Natural killer cell treated with Interleukin-12 subunit alpha and Interleukin-12 subunit beta and Interleukin-15 and Interleukin-18, amount 100 ng/mL, for 72 hours (primary cell): ENCODE measurements at regions not wholly inside any gene's neighbourhood (a gene's known extent, or its start where the extent isn't known, plus 50 kb on each side); places are given as distances from the start of the nearest gene placed in this dataset.

Experiments used
- ATAC-seq, 2 donors: fragments of 150-1000 bp; cut with Tn5 transposase in 1 of 2; sonication (Bioruptor Pico), chemical (Tn5 transposase) in 1 of 2; 2 replicates each; pipeline ENCODE4 v1.10.0; 2021
- DNase-seq: peaks from one replicate; pipeline ENCODE4 v3.0.0; 2022; ENCODE audit warnings: low spot score
- H3K27ac Mint-ChIP-seq, 2 donors: 1 replicate in 1 of 2; 2 replicates in 1 of 2; pipeline ENCODE4 v1.8.0; 2022; ENCODE audit warnings: mixed read lengths in 2 of 2, mild to moderate bottlenecking in 1 of 2, moderate library complexity in 1 of 2
- H3K27me3 Mint-ChIP-seq, 2 donors: 1 replicate in 1 of 2; 2 replicates in 1 of 2; pipeline ENCODE4 v1.8.0; 2022; ENCODE audit warnings: mixed read lengths in 2 of 2
- H3K36me3 Mint-ChIP-seq: one replicate; pipeline ENCODE4 v1.8.0; 2022; ENCODE audit warnings: mixed read lengths
- H3K4me1 Mint-ChIP-seq, 2 donors: 1 replicate in 1 of 2; 2 replicates in 1 of 2; pipeline ENCODE4 v1.8.0; 2022; ENCODE audit warnings: low read depth in 2 of 2, mixed read lengths in 2 of 2, mild to moderate bottlenecking in 1 of 2
- H3K4me3 Mint-ChIP-seq: one replicate; pipeline ENCODE4 v1.8.0; 2022; ENCODE audit warnings: mixed read lengths
- H3K9me3 Mint-ChIP-seq: 2 replicates; pipeline ENCODE4 v1.8.0; 2022; ENCODE audit warnings: mixed read lengths

DNA sequence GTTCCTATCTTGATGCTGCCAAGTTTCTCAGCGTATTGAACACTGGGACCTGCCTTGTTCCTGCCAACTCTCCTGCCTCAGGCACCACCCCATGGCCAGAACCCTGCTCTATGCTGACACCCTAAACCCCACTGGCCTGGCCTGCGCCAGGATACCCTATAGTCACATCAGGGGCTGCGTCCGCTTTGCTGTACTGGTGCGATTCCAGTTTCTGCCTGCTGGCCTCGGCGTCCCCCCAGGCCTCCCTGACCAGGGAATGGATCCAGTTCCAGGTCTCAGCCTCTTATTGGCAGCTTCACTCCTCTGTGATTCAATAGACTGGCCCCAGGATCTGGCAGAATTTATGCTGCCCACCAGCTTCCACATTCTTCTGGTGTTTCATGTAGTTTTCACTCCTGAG lies 55.0 kb downstream of the GPR6 start:
- Mint-ChIP-seq H3K27me3 (no peaks in the 10 kb centered on the region), H3K4me1 (peaks cover 2 to 6% of the 10 kb centered on the region in 2 donors), H3K27ac (peak overlapping the region in 1 of 2 donors; percentile 13), H3K9me3 (no peaks in the 10 kb centered on the region), H3K36me3 (no peaks in the 10 kb centered on the region), H3K4me3 (no peak overlapping the region)
- ATAC-seq (peak in 1 of 2 donors; percentile 9), DNase-seq (no peak)

DNA sequence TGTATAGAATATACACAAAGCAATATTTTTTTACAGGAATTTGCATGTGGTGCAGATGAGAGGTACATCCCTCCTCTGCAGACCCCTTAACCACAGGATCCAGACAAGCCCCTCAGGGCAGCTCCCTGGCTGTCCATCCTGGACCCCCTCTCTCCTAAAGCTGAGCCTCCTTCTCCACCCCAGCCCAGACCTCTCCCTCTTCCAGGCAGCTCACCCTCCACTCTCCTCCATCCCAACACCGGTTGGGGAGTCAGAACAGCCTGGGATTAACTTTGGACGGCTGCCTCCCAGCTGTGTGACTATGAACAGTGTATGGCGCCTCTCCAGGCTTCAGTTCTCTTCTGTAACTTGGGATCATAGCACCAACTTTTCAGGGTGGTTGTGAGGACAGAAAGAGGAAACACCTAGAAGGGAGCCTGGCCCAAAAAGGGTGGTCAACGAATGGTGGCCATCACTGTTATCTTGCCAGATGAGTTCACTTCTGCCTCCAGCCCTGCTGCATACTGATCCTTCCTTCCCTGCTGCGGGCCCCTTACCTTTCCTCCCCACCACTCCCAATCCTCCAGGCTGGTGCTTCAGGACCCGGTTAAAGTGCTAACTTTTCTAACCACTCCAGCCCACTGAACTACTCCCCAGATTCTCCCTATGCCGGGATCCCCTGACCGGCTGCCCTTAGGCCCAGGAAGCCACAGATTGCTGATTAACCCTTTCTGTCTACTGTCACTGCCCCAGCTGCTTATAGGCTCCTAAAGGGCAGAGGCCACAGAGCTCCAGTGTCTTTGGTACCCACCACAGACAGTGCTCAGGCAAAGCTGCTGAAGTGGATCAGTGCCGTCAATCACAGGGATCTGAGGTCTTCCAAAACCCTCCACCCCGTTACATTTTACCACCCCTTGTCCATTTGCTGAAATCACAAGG lies 55.9 kb downstream of the GPR6 start:
- peak overlapping the region in 1 of 2 donors; percentile 13 for H3K27ac Mint-ChIP-seq
- no peaks in the 10 kb centered on the region for H3K27me3 Mint-ChIP-seq
- no peaks in the 10 kb centered on the region for H3K36me3 Mint-ChIP-seq
- ATAC-seq (peak; percentile 20 to 32), DNase-seq (no peak)
- no peaks in the 10 kb centered on the region for H3K9me3 Mint-ChIP-seq
- no peak overlapping the region for H3K4me3 Mint-ChIP-seq
- H3K4me1 Mint-ChIP-seq: peaks cover 5 to 8% of the 10 kb centered on the region in 2 donors

DNA sequence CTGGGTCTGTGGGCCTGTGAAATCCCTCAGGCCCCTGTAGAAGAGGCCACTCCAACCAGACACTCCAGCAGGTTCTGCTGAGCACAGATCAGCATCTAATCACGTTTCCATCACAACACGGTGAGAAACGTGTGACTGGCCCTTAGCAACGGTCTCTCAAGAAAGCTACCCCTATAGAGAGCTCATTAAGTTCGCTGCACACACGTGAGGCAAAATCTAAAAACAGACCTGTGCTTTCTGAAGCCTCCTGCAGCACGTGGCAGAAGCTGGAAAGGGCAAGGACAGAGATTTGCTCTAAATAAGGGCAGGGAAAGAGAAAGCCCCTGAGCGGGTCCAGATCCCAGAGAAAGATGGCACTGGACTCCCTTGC lies 56.5 kb downstream of the GPR6 start:
- Mint-ChIP-seq H3K4me1 (peaks cover 11 to 14% of the 10 kb centered on the region in 2 donors), H3K4me3 (no peak overlapping the region), H3K27me3 (no peaks in the 10 kb centered on the region), H3K9me3 (no peaks in the 10 kb centered on the region), H3K36me3 (no peaks in the 10 kb centered on the region), H3K27ac (no peak overlapping the region)
- DNase-seq (no peak), ATAC-seq (no peak)

DNA sequence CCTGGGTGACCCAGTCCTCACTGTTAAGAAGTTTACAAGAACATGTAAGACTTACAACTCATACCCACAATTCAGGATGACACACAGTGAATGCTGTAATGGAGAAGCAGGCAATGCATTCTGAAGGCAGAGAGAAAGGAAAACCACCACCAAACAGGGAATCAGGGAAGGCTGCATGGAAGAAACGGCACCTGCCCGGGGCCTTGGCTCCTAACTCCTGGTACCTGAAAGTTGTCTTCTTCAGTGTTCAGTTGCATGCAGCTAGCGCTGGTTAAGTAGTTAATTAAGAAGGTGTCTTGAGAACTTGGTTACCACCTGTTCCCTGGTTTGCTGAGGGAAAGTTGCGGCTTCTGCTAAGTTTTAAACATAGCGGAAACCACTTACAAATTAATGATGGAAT lies 57.2 kb downstream of the GPR6 start:
- Mint-ChIP-seq H3K36me3 (no peaks in the 10 kb centered on the region), H3K27me3 (no peaks in the 10 kb centered on the region), H3K4me1 (peaks cover 16 to 20% of the 10 kb centered on the region in 2 donors), H3K27ac (peak overlapping the region in 1 of 2 donors; percentile 35), H3K9me3 (no peaks in the 10 kb centered on the region), H3K4me3 (no peak overlapping the region)
- DNase-seq (no peak), ATAC-seq (no peak)

DNA sequence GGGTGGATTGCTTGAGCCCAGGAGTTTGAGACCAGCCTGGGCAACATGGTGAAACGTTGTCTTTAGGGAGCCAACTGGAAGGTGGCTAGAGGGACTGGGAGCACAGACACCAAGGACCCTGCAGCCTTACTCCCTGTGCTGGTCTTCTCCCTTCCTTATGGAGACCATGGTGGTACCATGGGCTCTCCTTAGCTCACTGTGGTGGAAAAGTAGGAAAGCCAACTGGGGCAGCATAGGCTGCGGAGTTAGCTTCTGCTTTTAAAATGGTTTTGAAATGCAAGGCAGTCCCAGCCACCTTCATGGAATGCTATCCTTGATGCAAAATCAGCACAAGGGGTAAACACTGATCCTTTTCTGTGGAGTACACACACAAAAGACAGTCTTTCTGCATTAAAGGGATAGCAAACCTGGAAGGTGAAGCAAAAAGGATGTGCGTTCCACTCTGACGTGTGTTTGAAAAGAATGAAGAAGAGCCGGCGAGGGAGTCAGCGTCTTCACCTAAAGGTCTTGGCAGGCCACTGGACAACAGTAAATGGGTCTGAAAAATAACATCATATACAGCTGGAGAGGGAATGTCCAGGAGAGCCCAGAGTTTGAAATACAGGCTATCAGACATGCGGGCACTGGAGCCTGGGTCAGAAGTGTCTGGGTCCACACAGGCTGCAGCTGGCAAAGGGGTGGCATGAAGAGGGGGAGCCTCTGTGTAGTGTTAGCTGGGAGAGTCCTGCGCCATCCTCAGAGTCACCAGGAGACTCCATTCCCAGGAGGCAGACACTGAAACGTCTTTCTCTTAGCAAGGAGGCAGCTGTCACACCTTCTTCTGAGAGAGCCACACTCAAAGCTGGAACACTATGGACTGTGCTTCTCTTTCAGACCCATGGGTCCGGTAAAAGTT lies 58.5 kb downstream of the GPR6 start:
- Mint-ChIP-seq H3K9me3 (no peaks in the 10 kb centered on the region), H3K27me3 (no peaks in the 10 kb centered on the region), H3K4me1 (peaks cover 16 to 20% of the 10 kb centered on the region in 2 donors), H3K36me3 (no peaks in the 10 kb centered on the region), H3K4me3 (no peak overlapping the region), H3K27ac (peak overlapping the region in 1 of 2 donors; percentile 24)
- no peak for ATAC-seq
- DNase-seq: no peak

DNA sequence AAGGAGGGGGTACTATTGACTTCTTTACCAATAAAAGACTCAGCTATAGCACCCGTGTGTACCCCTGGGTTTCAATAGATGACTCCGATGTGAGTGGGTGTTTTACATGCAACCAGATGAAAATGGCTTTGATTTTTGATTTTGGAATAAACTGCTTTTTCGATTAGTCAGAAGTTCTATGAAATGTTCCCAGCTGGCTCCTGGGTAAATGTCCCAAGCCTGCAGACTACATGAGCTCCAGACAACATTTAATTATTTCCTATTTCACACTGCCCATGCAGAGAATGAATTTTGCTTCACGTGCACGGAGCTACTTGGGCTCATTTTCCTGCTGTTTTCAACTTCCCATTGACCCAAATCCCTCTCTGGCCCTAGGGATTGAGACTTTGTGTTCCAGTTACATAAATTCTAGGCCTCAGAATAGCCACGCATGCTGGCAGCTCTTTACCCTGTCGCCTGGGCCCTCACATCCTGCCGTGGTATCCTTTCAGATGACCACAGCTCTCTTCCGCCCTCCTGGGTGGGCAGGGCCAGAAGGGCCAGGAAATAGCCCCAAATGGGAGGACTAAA lies 59.7 kb downstream of the GPR6 start:
- DNase-seq (no peak), ATAC-seq (no peak)
- Mint-ChIP-seq H3K4me3 (peak overlapping the region; percentile 32), H3K27ac (peak overlapping the region; percentile 39 to 88), H3K36me3 (no peaks in the 10 kb centered on the region), H3K27me3 (no peaks in the 10 kb centered on the region), H3K4me1 (peaks cover 16 to 20% of the 10 kb centered on the region in 2 donors), H3K9me3 (no peaks in the 10 kb centered on the region)

DNA sequence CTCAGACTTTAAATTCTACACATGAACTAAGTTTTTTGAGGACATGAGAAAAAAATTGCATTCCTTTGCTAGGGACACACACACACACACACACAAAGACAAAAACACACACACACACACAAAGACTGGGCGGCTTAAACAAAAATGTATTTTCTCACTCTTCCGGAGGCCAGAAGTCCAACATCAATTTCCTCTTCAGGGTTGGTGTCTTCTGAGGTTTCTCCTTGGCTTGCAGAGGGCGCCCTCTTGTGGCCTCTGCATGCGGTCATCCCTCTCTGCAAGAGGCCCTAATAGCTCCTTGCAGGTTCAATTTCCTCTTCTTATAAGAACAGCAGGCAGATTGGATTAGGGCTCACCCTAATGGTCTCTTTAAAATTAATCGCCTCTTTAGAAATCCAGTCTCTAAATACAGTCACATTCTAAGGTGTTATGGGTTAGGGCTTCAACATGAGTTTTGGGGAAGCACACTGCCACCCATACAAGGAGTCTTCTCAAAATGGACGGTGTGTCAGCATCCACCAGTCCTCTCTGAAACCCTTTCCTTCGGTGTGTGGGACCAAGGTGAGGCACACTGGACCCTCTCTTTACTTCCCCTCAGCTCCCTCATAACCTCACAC lies 61.4 kb downstream of the GPR6 start:
- Mint-ChIP-seq H3K36me3 (no peaks in the 10 kb centered on the region), H3K9me3 (no peaks in the 10 kb centered on the region), H3K4me1 (peaks cover 16 to 21% of the 10 kb centered on the region in 2 donors), H3K4me3 (peak overlapping the region; percentile 85), H3K27me3 (no peaks in the 10 kb centered on the region), H3K27ac (peak overlapping the region; percentile 76 to 88)
- ATAC-seq: peak; percentile 87 to 88
- peak; percentile 89 for DNase-seq

DNA sequence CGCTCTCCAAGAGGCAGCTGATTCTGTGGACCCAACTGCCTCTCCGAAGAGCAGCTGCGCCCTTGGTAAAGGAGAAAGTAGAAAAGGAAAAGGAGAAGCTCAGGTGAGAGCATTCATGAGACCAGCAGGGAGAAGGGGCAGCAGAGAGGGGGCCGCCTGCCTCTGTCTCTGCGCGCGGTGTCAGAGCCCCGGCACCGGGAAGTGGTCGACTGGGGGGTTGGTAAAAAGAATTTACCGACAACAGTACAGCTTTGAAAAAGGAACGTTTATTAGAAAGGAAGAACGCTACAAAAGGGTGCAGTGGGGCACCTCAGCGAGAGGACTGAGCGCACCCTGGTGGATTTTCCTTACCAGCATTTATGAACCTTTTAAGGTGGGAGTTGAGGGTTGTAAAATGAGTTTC lies 61.9 kb downstream of the GPR6 start:
- Mint-ChIP-seq H3K27me3 (no peaks in the 10 kb centered on the region), H3K36me3 (no peaks in the 10 kb centered on the region), H3K4me1 (peaks cover 16 to 21% of the 10 kb centered on the region in 2 donors), H3K9me3 (no peaks in the 10 kb centered on the region), H3K4me3 (peak overlapping the region; percentile 85), H3K27ac (peak overlapping the region; percentile 76 to 88)
- no peak for DNase-seq
- peak; percentile 52 to 61 for ATAC-seq

DNA sequence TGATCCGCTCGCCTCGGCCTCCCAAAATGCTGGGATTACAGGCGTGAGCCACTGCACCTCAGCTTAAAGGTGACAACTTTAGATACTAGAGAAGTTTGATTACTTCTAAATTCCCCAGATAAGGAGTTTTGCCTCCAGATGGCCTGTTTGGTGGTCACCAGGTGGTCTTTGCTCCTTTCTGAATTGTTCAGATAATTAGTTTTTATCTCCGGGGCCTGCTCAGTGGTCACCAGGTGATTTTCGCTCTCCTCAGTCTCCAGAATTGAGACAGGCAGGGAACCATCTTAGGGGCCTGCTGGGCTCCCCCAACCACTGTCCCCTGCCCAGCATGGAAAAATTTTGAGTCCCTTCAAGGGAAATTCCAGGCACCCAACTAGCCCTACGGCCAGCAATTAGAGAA lies 62.6 kb downstream of the GPR6 start:
- DNase-seq (no peak), ATAC-seq (no peak)
- Mint-ChIP-seq H3K27ac (peak overlapping the region in 1 of 2 donors; percentile 61), H3K4me3 (no peak overlapping the region), H3K36me3 (no peaks in the 10 kb centered on the region), H3K27me3 (no peaks in the 10 kb centered on the region), H3K9me3 (no peaks in the 10 kb centered on the region), H3K4me1 (peaks cover 16 to 21% of the 10 kb centered on the region in 2 donors)

DNA sequence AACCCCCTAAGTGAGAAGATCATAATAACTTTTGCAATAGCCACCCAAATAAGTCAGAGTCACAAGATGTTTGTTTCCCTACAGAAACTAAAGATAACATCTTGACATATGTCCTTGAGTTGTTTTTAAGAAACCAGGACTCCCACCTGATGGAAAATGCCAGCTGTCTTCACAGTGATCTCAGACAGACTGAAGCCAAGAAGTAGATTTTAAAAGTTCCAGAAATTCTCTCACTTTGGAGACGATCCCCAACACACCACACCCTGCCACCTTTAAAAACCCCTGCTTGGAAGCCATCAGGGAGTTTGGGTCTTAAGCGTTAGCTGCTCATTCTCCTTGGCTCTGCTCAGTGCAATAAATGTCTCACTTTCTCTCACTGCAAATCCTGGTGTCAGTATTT lies 63.0 kb downstream of the GPR6 start:
- no peaks in the 10 kb centered on the region for H3K36me3 Mint-ChIP-seq
- no peak overlapping the region for H3K4me3 Mint-ChIP-seq
- peak overlapping the region in 1 of 2 donors; percentile 61 for H3K27ac Mint-ChIP-seq
- no peaks in the 10 kb centered on the region for H3K9me3 Mint-ChIP-seq
- DNase-seq (no peak), ATAC-seq (no peak)
- no peaks in the 10 kb centered on the region for H3K27me3 Mint-ChIP-seq
- peaks cover 16 to 21% of the 10 kb centered on the region in 2 donors for H3K4me1 Mint-ChIP-seq

DNA sequence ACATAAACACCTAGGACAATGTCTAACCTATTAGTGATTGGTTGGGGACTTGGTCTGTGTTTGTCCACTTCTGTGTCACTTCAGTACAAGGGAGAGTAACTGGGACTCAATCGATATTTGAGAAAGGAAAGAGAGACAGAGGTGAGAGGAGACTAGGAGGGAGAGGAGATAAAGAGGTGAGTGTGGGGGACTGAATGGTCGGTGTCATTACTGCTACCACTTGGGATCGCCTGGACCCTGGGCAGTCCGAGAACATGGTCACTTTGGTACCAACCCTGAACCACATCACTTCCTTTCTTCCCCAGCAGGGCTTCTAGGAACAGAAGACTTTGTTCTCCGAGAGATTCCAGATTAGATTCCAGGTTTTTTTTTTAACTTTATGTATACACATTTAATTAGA lies 63.7 kb downstream of the GPR6 start:
- DNase-seq: no peak
- ATAC-seq: no peak
- H3K36me3 Mint-ChIP-seq: no peaks in the 10 kb centered on the region
- peaks cover 16 to 21% of the 10 kb centered on the region in 2 donors for H3K4me1 Mint-ChIP-seq
- no peak overlapping the region for H3K27ac Mint-ChIP-seq
- no peak overlapping the region for H3K4me3 Mint-ChIP-seq
- no peaks in the 10 kb centered on the region for H3K9me3 Mint-ChIP-seq
- H3K27me3 Mint-ChIP-seq: no peaks in the 10 kb centered on the region

DNA sequence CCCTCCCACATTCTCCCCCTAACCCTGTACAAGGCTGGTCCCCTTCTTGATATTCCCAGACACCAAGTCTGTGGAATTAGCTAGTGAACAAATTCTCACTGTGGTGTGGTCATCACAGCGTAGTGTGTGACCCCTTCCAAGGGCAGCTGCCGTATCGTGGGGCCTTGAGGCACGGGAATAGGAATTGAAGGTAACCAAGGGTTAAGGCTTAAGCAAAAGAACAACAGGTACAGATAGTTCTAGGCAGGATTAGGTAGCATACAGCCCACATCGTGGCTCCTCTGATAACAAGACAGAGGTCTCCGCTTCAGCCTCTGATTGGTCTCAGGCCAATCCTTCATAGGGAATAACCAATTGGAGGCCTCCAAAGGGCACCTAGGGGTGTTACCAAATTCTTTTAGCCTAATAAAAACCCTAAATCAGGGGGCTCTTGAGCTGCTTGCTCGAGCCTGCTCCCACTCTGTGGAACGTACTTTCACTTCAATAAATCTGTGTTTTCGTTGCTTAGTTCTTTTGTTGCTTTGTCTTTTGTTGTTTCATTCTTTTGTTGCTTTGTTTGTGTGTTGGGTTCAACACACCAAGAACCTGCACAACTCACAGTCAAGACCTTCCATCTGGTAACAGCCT lies 64.7 kb downstream of the GPR6 start:
- H3K27ac Mint-ChIP-seq: no peak overlapping the region
- H3K4me3 Mint-ChIP-seq: no peak overlapping the region
- H3K4me1 Mint-ChIP-seq: peaks cover 16 to 21% of the 10 kb centered on the region in 2 donors
- H3K9me3 Mint-ChIP-seq: no peaks in the 10 kb centered on the region
- ATAC-seq: no peak
- H3K27me3 Mint-ChIP-seq: no peaks in the 10 kb centered on the region
- H3K36me3 Mint-ChIP-seq: no peaks in the 10 kb centered on the region
- DNase-seq: no peak
